G401.6 (cell line): ENCODE measurements at regions not wholly inside any gene's neighbourhood (a gene's known extent, or its start where the extent isn't known, plus 50 kb on each side); places are given as distances from the start of the nearest gene placed in this dataset.

Source experiments
- FAIRE-seq: peaks from 2 replicates; lab custom pipeline; 2012; peaks lifted over from hg19 to GRCh38; lab: Jason Lieb, UNC

GRCh38 chr5:5014586-5015235 lies 125.4 kb upstream of the ADAMTS16 start:
- no peak for FAIRE-seq

GRCh38 chr5:5017827-5018577 lies 122.1 kb upstream of the ADAMTS16 start:
- no peak for FAIRE-seq

GRCh38 chr5:5018578-5018970 lies 121.6 kb upstream of the ADAMTS16 start:
- no peak for FAIRE-seq

- no peak for FAIRE-seq
These were observed 118.7 kb upstream of the ADAMTS16 start for GRCh38 chr5:5021436-5021835.

- no peak for FAIRE-seq
These were observed 114.9 kb upstream of the ADAMTS16 start for GRCh38 chr5:5025098-5025773.

GRCh38 chr5:5025774-5026408 lies 114.2 kb upstream of the ADAMTS16 start:
- FAIRE-seq, result no peak

GRCh38 chr5:5026409-5026785 lies 113.7 kb upstream of the ADAMTS16 start:
- FAIRE-seq, result no peak

- no peak for FAIRE-seq
These were observed 108.5 kb upstream of the ADAMTS16 start for GRCh38 chr5:5031665-5032064.

GRCh38 chr5:5037674-5038073 lies 102.5 kb upstream of the ADAMTS16 start:
- FAIRE-seq, result no peak

- no peak for FAIRE-seq
These were observed 100.2 kb upstream of the ADAMTS16 start for GRCh38 chr5:5039918-5040317.

- no peak for FAIRE-seq
These were observed 99.4 kb upstream of the ADAMTS16 start for GRCh38 chr5:5040712-5041111.

GRCh38 chr5:5042806-5043205 lies 97.3 kb upstream of the ADAMTS16 start:
- no peak for FAIRE-seq

- no peak for FAIRE-seq
These were observed 96.8 kb upstream of the ADAMTS16 start for GRCh38 chr5:5043346-5043745.

GRCh38 chr5:5044247-5044840 lies 95.8 kb upstream of the ADAMTS16 start:
- FAIRE-seq, result no peak

GRCh38 chr5:5046680-5047502 lies 93.2 kb upstream of the ADAMTS16 start:
- no peak for FAIRE-seq

GRCh38 chr5:5050801-5051200 lies 89.3 kb upstream of the ADAMTS16 start:
- no peak for FAIRE-seq

GRCh38 chr5:5055712-5056111 lies 84.4 kb upstream of the ADAMTS16 start:
- no peak for FAIRE-seq

- FAIRE-seq, result no peak
These were observed 78.3 kb upstream of the ADAMTS16 start for GRCh38 chr5:5061836-5062235.

- FAIRE-seq, result no peak
These were observed 77.4 kb upstream of the ADAMTS16 start for GRCh38 chr5:5062525-5063302.

- no peak for FAIRE-seq
These were observed 76.6 kb upstream of the ADAMTS16 start for GRCh38 chr5:5063533-5063953.

- FAIRE-seq, result no peak
These were observed 74.7 kb upstream of the ADAMTS16 start for GRCh38 chr5:5065472-5065871.
